HG03457 (cell line): ENCODE measurements at regions not wholly inside any gene's neighbourhood (a gene's known extent, or its start where the extent isn't known, plus 50 kb on each side); places are given as distances from the start of the nearest gene placed in this dataset.
"Not testable (repeated sequence)": the region's sequence is repeated elsewhere in the genome, so short reads cannot be mapped to it uniquely, and the experiment has no call there.

ENCODE experiments used
- ATAC-seq: cut with Tn5 transposase; IDR thresholded peaks from one replicate; pipeline ENCODE4 v1.9.1; 2021; ENCODE audit warnings: moderate number of reproducible peaks; ENCODE audit not compliant: unreplicated experiment

DNA sequence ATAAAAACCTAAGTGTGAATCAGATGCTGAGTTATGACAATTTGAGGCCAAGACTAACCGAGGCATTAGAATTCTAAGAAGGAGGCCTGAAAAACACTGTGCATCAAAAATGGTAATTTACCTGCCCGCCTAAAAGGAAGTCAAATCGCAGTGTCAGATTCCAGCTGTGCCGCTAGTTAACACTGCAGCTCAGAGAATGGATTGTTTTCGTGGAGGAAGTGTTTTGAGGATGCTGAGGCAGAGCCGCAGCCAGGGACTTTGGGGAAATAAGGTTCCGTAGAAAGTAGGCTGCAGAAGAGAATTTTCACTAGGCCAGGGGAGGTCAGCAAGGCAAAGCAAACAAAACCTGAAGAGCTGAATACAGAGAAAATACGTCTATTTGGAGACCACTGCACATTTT, 226.4 kb upstream of the ISL1 start:
- no peak for ATAC-seq

DNA sequence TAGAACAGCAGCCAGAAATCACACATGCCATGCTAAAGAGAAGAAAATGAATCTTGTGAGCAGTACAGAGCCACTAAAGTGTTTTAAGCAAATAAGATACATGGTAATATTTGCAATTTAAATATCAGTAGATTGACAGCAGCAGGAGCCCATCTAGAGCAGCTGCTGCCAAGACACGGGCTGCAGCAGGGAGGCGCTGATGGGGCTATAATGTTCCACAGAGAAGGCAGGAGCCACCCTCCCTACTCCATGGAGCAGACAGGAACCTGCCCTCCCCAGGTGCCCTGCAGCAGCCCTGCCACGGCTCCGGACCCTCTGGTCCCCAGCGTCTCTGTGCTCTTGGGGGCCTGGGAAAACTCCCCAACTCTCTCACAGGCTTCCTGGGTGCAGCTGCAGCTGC, 224.1 kb upstream of the ISL1 start:
- no peak for ATAC-seq

DNA sequence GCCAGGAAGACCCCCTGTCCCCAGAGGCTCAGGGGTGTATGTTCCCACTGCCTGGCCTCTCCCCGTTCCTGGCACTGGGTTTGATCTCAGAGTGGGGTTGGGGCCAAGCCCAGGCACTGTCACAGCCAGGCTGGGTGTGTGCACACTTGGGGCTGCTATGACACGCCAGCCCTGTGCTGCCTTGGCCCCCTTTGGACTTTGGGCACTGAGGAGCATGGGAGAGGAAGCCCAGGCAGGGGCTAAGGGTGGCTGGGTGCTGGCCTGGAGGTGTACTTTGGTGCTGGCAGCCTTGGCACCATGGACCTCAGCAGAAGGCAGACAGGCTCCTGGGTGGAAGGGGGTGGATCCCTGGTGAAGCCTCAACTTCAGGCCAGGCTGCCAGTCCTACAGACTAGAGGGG, 223.6 kb upstream of the ISL1 start:
- ATAC-seq = no peak

- ATAC-seq = no peak
Measured at GRCh38 chr5:51162245-51162644, 221.0 kb upstream of the ISL1 start.

DNA sequence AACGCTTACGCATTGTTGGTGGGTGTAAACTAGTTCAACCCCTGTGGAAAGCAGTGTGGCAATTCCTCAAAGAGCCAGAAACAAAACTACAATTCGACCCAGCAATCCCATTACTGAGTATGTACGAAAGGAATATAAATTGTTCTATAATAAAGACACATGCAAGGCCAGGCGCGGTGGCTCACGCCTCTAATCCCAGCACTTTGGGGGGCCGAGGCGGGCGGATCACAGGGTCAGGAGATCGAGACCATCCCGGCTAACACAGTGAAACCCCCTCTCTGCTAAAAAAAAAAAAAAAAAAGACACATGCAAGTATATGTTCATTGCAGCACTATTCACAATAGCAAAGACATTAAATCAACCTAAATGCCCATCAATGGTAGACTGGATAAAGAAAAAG, 217.6 kb upstream of the ISL1 start:
- not testable (repeated sequence) for ATAC-seq

GRCh38 chr5:51172903-51173626, 210.2 kb upstream of the ISL1 start:
- no peak for ATAC-seq

DNA sequence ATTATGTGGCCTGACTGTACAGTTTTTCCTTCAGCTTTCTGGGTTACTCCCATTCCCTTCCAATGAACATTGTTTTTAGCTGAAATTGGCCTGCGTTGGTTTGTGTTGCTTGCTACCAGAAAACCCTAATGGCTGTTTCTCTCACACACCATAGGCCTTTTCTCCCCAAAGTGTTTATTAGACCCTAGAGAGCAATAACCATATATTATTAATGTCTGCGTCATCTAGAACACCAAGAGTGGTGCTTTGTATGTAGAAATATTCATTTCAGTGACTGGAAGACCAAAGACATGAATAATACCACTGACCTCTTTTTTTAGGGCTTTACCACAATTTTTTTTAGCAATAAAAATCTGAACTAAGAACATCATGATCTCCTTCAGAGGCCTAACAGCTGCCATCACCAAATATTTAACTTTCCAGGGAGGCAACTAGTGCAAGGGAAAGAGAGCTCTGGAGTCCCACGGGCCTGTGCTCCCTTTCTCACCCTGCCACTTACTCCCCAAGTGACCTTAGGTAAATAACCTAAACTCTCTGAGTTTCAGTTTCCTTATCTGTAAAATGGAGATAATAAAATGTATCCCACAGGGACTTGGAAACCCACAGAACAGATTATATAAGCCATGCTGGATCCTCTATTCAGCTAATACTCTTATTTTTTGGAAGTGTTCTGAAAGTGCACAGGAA, 201.9 kb upstream of the ISL1 start:
- ATAC-seq = no peak

DNA sequence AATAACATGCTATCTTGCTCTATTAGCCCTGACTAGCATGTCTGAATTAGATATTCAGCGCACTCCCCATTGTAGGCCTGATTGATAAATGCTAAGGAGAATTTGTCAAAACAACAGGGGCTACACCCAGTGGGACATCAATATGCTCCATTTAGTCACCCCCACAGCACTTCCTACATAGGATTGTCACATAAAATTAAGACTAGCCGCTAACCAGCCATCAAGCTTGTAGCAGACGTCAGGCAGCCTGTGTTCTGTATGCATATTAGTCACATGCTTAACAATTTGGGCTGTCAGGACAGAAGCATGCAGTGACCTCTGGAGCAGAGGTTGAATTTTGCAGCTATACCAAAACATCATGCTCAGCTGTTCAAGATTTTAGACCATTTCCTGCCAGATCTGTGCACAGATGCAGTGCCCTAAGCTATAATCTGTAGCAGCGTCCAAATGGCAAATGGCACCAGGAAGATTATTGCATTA, 197.4 kb upstream of the ISL1 start:
- ATAC-seq = no peak

DNA sequence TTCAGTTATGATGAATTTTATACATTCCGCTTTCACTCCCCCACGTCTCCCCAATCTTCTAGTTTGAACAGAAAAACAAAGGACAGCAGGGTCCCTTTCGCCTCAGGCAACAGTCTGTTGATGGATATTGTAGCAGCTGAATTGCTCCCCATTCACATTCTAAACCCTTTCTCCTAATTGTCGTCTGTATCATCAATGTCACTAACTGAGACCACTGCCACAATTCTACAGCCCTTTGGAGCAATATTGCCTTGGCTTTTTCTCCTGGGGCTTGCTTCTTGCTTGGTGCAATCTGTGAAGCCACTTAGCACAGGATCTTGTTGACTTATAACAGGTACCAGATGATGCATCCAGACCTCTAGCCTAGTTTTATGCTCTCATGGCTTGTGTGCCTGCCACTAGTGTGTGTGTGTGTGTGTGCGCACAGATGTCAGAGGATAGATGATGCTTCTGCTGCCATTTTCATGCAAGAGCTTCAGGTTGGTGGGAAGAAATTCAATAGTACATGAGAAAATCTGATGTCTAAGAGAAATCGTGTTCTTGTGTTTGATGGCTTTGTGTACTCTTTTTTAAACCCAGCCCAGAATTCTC, 195.2 kb upstream of the ISL1 start:
- ATAC-seq = no peak

- no peak for ATAC-seq
Measured at GRCh38 chr5:51194671-51195070, 188.6 kb upstream of the ISL1 start.

DNA sequence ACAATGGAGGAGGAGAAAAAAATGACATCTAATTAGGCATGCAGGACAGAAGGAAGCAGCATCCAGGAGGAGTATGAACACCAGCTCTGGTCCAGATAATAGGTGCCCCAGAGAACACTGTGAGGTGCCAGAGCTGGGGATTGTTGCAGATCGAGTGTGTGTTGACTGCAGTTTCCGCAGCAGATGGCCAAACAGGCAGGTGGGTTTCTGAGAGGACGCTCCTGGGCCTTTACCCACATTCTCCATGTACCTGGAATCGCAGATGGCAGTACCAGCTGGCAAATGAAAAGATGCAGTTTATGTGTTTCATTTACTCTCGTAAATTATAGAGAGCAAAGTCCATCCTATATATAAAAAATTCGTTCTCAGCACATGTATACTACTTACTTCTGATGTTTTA, 182.2 kb upstream of the ISL1 start:
- no peak for ATAC-seq

DNA sequence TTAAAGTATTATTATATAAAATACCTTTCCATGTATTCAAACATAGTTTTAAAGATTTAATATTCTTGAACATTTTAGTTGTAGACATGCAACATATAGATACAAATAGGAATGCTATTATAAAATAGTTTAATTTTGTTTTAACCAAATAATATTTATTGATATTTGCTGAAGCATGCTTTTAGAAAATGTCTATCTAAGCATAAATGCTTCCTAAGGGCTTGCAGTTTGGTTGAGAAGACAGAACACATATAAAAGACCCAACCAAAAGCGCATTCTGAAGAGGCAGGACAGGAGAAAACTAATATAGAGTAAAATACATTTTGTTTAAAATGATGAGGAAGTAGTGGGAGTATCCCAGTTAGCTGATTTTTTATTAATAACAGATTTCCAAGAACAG, 181.5 kb upstream of the ISL1 start:
- ATAC-seq = no peak

DNA sequence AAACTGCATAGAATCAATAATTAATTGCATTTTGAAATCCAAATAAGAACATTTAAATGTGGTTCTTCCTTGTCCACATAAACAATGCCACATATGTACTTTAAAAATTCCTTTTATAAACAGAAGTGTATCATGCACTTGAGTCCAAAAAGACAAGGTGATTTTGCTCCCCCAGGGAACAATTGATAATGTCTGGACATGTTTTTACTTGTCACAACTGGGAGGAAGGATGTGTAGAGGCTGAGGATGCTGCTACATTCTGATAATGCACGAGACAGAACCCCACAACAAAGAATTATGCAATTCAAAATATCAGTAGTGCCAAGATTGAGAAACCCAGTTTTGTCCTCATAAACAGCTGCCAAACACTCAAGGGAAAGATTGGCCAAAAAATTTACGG, 181.1 kb upstream of the ISL1 start:
- ATAC-seq = no peak

- ATAC-seq = no peak
Measured at GRCh38 chr5:51203598-51203997, 179.7 kb upstream of the ISL1 start.

DNA sequence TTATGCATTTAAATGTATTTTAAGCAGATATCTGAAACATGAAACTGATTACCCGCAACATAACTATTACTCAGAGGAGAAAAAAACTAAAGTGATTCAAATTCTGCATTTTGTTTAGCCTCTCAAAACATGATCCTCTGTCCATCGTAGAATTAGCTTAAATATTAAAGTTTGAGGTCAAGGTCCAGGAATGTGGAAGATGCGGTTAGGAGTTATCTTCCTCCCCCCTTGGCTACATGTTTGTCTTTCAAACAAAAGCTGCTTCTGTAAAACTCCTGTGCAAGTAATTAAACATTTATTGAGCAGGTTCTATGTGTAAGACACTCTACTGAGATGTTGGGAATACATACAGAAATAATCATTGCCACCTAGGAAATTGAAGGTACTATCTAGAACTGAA, 175.0 kb upstream of the ISL1 start:
- no peak for ATAC-seq

GRCh38 chr5:51214746-51215145, 168.5 kb upstream of the ISL1 start:
- ATAC-seq = no peak

GRCh38 chr5:51225789-51226742, 157.2 kb upstream of the ISL1 start:
- ATAC-seq = no peak

- no peak for ATAC-seq
Measured at GRCh38 chr5:51227963-51228470, 155.2 kb upstream of the ISL1 start.

DNA sequence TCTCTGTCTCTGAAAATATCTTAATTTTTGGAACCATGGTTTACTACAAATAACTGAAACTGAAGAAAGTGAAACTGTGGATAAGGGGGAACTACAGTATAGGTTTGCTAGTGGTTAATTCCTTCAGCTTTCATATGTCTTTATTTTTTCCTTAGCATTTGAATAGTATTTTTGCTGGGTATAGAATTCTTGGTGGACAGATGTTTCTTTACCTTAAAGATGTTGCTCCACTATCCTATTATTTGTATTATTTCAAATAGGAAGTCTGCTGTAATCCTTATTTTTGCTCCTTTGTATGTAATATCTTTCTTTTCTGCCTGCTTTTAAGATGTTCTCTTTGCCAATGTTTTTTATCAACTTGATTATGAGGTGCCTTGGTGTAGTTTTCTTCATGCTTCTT, 152.9 kb upstream of the ISL1 start:
- ATAC-seq = no peak

DNA sequence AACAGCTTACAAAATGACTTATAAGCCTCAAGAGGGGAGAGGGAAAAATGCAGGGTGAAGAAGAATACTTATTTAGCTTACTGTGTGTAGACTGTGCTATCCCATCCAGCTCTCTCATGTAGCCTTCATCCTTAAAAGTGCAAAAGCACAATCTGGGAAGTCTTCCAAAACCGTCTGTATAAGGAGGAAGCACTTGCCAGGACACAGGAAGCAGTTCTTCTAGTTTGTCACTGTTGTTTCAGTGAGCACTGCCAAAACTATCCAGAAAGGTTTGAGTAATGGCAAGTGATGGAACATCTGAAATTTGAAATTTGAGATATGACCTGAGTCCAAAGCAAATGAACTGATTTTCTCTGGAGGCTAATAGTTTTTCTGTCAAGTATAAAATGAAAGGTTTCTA, 140.8 kb upstream of the ISL1 start:
- no peak for ATAC-seq

DNA sequence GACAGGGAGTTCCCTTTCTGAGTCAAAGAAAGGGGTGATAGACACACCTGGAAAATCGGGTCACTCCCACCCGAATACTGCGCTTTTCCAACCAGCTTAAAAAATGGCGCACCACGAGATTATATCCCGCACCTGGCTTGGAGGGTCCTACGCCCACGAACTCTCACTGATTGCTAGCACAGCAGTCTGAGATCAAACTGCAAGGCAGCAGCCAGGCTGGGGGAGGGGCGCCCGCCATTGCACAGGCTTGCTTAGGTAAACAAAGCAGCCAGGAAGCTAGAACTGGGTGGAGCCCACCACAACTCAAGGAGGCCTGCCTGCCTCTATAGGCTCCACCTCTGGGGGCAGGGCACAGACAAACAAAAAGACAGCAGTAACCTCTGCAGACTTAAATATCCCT, 132.3 kb upstream of the ISL1 start:
- ATAC-seq = not testable (repeated sequence)
